ENCODE measurements at regions not wholly inside any gene's neighbourhood (a gene's known extent, or its start where the extent isn't known, plus 50 kb on each side); places are given as distances from the start of the nearest gene placed in this dataset.
"Not testable (repeated sequence)": the region's sequence is repeated elsewhere in the genome, so short reads cannot be mapped to it uniquely, and the experiment has no call there.

DNA sequence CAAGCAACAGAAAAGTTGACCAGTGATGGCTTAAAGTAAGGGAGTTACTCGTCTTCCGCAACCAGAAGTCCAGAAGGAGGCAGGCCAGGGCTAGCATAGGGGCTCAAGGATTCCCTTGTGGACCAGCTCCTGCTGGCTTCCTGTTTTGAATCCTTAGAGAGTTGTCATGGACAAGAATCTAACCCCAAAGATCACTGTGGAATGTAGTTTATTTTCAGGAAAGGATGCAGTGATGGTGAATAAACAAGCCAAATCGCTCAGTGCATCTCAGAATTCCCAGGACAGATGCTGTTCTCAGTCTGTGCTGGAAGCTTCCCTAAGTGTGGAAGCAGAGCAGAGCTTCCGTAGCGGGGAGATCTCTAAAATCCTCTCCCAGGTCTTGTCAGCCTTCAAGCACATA, 311.3 kb downstream of the C12orf75 start:
- DNase-seq (ENCODE audit: low spot score): no peak

DNA sequence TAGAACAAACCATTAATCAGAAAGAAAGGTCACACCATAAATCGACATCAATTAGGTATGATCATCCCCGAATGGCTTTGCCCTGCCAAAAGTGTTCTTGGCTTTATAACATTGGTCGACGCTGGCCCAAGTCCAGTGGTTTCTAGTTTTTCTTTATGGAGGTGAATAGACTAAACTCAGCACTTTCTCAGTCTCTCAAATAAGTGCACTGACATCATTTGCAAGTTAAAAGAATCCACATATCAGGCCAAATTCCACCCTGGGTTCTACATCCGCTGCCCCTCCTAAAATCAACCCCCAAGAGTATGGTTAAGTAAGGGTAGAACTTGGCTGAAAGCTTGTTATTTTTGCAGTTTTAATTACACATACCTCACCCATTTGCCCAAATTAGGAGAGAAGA, 314.3 kb downstream of the C12orf75 start:
- DNase-seq (ENCODE audit: low spot score): no peak

DNA sequence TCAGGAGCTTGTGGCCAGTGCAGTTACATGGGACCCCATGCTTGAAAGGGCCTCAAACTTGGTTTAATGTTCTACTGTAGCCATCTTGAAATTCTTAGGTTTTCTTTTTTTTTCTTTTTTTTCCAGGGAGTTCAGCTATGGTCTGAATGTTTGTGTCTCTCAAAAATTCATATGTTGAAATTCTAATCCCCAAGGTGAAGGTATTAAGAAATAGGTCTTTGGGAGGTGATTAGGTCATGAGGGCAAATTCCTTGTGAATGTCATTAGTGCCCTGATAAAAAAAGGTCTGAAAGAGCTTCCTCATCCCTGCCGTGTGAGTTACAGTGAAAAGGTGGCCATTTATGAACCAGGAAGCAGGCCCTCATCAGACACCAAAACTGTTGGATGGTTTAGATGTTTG, 324.1 kb downstream of the C12orf75 start:
- DNase-seq (ENCODE audit: low spot score): no peak

DNA sequence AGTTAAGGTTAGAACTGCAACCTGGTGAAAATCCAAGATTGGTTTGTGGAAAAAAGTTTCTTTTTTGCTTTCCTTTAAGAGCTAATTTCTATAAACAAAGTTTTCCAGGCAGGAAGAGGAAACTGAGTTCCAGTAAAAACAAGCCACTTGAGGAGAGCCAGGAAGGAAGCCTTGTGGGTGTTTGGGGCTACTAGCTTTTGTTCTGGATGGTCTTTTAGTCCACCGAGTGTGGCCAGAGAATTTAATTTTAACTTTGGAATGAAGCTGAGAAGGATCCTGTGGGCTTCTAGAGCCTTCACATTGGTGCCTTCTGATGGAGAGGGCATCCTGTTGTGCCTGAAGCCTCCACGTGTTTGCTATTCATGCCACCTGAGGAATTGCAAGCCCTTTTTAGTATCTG, 327.9 kb downstream of the C12orf75 start:
- DNase-seq (ENCODE audit: low spot score): no peak

DNA sequence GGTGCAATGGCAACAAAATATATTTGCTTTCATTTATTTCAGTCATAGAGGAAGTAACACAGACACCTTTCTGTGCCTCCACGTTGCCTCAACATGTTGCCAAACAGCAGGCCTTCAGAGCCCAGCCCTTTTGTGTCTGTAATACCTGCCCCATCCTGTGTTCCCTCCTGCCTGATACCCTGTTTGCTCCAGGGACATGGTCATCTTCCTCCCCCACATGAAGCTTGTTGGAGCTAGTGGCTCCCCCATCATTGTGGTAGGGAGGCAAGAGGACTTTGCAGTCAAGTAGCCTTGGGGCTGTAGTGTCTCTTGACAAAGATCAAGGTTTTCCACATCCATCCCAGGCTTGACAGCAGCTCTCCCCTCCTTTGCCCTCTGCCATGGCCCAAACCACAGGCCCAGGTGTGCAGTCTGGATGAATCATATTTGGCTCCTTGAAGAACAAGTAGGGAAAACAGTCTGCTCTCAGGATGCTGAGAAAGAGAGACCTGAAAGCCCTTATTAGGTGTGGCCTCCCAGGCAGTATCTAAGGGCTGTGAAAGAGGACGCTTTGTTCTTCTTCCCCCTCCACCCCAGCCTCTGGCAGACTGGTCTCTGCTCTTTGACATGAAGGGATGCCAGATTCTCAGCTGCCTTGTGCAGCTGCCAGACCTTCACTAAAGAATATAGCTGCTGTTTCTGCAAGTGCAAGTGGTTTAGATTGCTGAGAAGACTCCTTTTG, 329.0 kb downstream of the C12orf75 start:
- peak; percentile 18 for DNase-seq (ENCODE audit: low spot score)

DNA sequence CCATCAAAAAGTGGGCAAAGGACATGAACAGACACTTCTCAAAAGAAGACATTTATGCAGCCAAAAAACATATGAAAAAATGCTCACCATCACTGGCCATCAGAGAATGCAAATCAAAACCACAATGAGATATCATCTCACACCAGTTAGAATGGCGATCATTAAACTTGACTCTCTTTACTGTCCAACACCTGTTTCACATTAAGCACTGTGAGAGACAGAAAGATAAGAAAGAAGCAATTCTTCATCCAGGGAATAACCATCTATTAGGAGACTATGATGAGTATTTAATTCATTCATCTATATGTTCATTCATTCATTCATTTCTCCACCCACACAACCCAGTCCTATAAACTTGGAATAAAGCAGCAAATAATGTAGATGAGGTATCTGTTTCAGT, 334.3 kb downstream of the C12orf75 start:
- DNase-seq (ENCODE audit: low spot score): not testable (repeated sequence)

DNA sequence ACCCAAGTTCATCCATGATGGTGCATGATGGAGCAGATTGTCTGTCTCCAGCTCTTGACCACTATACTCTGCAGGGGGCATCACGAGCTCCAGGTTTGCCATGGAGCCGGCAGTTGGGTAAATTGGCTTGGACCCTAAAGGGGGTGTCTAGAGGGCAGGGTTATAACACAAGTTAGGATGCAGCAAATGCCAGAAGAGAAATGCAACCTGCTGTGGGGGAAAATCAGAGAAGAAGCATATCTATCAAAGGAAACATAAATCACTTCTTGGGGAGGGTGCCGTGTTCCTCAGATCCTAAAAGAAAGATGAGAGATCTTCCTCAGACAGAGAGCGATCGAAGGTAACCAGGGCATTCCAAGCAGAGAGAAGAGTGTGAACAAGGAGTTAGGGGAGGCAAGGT, 334.9 kb downstream of the C12orf75 start:
- no peak for DNase-seq (ENCODE audit: low spot score)

DNA sequence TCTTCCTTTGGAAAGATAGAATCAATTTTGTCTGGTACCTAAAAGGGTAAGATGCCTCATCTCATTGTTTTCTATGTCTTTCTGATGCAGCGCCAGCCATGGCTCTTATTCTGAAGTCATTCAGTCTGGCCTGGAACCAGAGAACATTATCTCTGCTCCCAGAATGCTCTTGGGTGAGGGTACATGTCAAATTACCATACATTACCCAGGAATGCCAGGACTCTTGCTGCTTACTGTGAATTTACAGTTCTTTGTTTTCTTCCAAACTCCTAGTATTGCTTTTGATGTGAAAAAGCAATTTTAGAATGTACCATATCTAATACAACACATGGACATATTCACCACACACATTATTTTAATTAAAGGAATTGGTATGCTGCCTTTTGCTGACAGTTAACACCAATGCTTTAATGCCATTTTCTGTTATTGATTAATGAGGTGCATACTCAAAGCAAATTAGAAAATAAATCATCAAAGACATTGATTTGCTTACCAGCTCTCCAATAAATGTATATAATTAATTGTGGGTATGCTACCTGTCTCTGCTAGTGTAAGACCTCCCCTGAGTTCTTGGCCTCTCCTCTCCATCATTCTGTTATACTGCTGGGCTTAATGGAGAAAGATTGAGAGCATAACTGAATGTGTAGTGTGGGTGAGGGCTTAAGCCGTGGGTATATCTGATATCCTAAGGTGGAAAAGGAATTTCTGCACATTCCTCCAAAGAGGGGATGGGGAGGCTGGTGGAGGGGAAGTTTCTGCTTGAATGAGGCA, 337.7 kb downstream of the C12orf75 start:
- DNase-seq (ENCODE audit: low spot score): no peak

DNA sequence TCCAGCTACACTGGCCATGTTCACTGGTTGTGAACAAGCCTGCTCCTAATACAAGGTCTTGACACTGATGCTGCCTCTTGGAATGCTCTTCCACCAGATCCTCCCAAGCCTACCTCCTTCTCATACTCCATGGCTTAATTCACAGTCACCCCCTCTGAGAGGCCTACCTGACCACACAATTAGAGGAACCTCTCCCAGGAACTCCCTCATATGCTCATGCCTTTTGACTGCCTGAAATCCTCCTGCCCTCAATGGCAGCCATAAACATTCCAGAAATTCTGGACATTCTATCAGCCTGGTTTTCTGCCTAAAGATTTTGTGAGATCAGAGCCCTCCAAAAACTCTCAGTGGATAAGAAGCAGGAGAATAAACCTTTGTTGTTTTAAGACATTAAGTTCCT, 340.2 kb downstream of the C12orf75 start:
- no peak for DNase-seq (ENCODE audit: low spot score)

DNA sequence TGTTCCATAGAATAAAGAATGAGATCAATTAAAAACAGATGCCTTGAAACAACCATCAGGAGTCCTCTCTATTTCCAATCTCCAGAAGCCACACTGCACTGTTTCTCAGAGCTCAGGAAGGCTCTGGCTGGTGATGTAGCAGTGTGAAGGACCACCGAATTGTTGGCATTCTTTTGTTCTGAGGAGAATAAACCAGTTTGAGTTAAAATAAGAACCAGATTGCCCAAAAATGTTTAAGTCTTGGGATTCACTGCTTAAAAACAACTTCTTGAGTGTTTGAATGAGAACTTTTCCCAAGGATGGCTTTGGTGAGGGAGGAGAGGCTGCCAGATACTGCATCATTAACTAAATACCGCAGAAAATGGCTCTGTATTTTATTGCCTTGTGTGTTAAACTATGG, 341.2 kb downstream of the C12orf75 start:
- DNase-seq (ENCODE audit: low spot score): no peak

DNA sequence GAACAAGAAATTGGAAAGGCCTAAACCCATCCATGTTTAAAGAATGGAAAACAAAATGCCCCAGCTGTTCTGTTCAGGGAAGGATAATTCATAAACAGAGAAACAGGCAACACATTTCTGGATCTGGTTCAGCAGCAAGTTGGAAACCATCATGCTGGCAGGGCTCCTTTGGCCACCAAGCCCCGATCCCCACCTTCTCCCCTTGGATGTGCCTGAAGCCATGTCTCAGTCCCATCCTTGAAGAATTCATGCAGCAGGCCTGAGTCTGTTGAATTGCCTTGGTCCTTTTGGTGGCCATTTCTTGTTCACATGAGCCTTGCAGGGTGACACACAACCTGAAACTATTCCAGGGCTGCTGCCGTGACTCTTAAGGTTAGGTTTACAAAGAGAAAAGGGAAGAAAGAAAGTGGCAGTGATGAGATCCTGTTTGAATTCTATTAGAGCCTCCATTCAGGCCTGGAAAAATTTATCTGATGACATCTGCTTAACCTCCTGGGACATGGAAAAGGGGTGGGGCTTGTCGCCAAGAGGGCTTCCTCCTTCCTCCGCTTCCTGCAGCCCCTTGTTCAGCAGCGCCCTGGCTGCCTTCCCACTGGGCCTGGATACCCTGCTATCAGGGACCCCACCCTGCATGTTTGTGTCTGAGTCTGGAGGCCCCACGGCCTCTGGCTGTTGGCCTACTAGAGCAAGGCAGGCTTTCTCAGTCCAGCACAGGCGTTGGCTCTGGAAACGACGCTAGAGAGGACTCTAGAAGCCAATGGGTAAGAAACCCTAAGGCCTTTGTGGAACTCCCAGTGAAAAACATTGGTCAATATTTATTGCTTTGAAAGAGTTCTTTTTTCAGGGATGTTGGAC, 341.9 kb downstream of the C12orf75 start:
- DNase-seq (ENCODE audit: low spot score): no peak

DNA sequence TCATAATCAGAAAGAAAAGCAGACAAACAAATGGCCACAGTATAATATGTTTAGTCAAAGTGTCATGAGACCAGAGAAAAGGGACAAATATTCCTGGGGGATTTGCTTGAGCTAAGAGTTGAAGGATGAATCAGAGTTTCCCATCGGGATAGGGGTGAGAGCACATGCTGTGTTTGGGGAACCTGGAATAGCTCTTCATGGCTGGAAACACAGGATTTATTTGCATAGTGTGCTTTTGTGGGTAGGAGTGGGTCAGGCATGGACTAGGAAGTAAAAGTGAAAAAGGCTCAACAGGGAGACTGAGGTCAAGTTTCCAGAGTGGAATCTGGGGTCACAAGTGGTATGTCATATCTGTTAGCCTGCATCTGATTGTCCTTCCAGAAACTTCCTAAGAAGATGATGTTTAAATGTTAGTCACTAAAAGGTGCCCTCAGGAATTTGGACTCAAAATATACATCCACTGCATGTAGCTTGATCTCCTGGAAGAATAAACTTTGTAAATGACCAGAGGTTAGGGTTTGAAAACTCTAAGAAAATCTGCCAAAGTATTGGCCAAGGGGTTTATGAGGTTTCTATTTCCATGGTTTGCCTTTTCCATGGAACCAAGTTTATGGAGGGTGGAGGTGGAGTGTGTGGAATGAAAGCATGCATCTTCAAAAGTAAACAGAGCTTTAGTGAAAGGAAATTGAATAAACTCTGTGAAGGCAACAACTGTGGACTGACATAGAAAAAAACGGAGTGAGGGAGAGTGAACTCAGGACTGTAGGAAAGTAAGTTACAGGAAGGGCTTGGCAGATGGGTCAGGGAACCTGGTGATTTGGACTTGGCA, 344.6 kb downstream of the C12orf75 start:
- DNase-seq (ENCODE audit: low spot score): no peak

DNA sequence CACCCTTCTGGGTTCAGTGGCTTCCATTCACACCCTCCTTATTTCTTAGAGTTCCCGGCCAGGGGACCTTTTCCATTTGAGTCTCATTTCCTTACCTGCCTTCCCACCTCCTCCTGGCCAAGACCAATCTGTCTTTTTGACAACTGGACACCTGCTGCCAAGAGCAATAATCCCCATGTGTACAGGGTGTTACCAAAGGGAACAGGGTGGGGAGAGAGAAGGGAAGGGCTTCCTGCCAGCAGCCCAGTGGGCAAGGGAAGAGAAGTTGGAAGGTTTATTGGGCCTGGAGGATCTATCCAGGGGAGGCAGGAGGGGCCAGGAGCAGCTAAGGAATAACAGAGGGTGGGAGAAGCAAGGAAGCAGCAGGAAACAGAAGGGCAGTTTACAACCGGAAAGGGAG, 346.2 kb downstream of the C12orf75 start:
- DNase-seq (ENCODE audit: low spot score): peak; percentile 56

DNA sequence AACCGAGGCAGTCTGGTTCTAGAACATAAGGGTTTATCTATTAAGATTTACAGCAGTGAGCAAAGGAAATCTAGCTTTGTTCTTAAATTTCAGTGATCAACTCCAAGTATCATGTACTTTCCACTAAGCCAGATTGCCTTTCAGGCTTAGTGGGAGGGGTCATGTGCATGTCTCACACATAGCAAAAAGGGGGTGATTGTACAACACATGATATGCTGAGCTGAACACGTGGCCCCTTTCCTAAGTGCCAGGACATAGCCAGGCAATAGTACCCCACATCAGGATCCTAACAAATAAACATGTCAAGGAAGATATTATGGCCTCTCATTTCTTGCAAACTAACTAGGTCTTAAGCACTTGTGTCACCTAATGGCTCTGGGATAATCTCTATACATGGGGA, 347.2 kb downstream of the C12orf75 start:
- DNase-seq (ENCODE audit: low spot score): no peak

DNA sequence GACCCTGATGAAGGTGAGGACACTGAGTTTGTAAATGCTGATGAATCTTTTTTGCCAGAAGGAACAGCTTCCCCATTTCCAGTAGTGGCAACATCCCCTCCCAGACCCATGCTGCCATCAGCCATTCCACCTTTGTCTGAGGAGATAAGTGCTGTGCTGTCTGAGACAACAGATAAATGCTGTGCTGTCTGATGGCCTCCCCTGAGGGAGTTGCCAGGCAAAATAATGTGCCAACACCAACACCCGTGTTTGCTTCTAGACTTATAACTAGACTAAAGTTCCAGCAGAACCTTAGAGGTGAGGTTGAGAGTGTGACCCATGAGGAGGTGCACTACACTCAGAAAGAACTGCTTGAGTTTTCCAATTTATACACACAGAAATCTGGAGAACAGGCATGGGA, 349.5 kb downstream of the C12orf75 start:
- DNase-seq (ENCODE audit: low spot score): no peak

DNA sequence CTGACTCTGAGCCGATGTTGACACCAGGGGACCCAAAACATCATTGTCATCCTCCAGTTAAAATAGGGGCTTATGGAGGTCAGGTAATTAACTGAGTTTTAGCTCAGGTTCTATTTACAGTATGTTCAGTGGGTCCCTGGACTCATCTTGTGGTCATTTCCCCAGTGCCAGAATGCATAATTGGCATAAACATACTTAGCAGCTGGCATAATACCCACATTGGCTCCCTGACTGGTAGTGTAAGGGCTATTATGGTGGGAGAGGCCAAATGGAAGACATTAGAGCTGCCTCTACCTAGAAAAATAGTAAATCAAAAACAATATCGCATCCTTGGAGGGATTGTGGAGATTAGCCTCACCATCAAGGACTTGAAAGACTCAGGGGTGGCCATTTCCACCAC, 350.9 kb downstream of the C12orf75 start:
- DNase-seq (ENCODE audit: low spot score): no peak

DNA sequence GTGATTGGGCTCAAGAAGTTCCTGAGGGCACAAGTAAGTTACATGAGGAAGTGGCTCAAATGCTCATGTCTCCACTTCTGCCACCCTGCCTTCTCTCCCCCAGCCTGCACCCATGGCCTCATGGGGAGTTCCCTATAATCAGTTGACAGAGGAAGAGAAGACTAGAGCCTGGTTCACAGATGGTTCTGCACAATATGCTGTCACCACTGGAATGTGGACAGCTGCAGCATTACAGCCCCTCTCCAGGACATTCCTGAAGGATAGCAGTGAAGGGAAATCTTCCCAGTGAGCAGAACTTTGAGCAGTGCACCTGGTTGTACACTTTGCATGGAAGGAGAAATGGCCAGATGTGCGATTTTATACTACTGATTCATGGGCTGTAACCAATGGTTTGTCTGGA, 352.3 kb downstream of the C12orf75 start:
- DNase-seq (ENCODE audit: low spot score): not testable (repeated sequence)

DNA sequence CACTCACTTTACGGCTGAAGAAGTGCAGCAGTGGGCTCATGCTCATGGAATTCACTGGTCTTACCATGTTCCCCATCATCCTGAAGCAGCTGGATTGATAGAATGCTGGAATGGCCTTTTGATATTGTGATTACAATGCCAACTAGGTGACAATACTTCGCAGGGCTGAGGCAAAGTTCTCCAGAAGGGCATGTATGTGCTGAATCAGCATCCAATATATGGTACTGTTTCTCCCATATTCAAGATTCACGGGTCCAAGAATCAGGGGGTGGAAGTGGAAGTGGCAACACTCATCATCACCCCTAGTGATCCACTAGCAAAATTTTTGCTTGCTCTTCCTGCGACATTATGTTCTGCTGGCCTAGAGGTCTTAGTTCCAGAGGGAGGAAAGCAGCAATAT, 353.3 kb downstream of the C12orf75 start:
- DNase-seq (ENCODE audit: low spot score): not testable (repeated sequence)

DNA sequence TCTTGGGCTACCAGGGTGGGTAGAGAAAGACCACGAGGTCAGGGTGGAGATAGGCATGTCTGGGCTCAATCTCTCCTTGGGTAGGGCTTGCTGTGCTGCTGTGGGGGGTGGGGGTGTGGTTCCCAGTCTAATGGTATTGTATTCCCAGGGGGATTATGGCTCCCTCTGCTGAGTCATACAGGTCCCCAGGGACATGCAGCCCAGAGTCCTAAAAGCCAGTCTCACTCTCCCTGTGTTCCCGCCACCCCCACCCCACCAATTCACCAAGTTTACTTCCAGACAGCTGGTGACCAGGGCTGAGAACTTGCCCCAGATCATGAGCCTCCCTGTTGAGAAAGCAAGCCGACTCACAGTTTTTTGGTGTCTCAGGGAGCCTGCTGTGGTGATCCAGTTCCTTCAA, 367.6 kb downstream of the C12orf75 start:
- peak; percentile 37 for DNase-seq (ENCODE audit: low spot score)

DNA sequence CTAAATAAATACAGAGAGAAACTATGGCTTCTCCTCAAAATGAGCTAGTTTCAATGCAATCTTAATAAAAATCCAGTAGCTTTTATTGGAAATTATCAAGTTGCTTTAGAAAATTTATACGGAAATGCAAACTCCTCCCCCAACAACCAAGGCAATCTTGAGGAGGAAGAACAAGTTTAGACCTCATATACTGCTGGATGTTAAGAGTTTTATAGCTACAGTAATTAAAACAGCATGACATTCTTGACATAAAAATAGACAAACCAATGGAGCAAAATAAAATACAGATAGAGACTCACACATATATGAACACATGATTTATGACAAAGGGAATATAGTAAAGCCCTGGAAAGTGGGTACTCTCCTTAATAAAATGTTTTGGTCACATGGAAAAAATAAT, 368.7 kb downstream of the C12orf75 start:
- no peak for DNase-seq (ENCODE audit: low spot score)

DNA sequence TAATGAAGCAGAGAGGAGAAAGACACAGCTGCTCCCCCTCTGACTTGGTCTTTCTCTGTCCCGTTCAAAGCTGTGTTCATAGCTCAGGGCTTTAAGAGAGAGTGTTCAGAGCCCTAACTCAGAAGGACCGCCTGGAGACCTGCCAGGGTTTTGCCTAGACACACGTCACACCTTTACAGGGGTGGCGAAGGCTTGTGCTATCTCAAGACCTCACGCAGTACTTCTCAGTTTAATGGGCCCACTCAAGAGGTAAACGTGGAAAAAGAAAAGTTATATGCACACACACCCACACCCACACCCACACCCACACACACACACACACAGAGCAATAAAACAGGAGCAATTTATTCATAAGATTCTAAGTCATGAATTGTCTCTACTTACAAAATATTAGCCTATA, 374.3 kb downstream of the C12orf75 start:
- DNase-seq (ENCODE audit: low spot score): no peak

DNA sequence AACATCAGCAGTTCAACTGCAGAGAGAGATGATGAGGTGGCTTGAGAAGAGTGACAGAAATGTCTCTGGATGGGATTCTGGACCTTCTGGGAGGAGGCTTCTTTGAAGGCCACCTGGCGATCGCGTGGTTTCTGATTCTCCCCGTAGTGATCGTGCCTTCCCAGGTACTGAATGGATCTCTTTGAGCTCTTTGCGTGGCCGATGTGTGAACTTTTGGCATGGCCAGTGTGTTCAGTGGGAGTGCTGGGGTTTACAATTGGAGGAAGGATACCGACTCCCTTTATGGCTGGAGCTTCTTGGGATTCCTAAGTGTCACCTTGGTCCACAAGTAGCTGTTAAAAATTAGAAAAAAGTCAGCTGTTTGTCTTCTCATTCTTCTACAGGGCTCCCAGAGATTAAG, 374.7 kb downstream of the C12orf75 start:
- DNase-seq (ENCODE audit: low spot score): no peak
